HepG2 (cell line): ENCODE measurements at regions not wholly inside any gene's neighbourhood (a gene's known extent, or its start where the extent isn't known, plus 50 kb on each side); places are given as distances from the start of the nearest gene placed in this dataset.

Source experiments
- FOXA3 ChIP-seq: IDR thresholded peaks from 2 replicates; pipeline ENCODE4 v1.6.1; 2016; ENCODE audit warnings: missing genetic modification reagents, missing compliant biosample characterization
- ISL2 ChIP-seq: sonication (generic); formaldehyde crosslinking; IDR thresholded peaks from 2 replicates; pipeline ENCODE4 v1.5.0; 2020; ENCODE audit warnings: missing genetic modification reagents
- MAFK ChIP-seq, 2 experiments: IDR thresholded peaks in 1 of 2; conservative IDR thresholded peaks in 1 of 2; 2 replicates each; pipeline ENCODE4 v1.6.1; 2011; ENCODE audit warnings: improper control_type of control experiment in 2 of 2, low read length in 2 of 2
- MIER3 ChIP-seq: IDR thresholded peaks from 2 replicates; pipeline ENCODE4 v1.6.1; 2016; ENCODE audit warnings: missing compliant biosample characterization, borderline replicate concordance
- MTA3 ChIP-seq: sonication (generic); formaldehyde crosslinking; IDR thresholded peaks from 2 replicates; pipeline ENCODE4 v1.4.0; 2020; ENCODE audit warnings: missing genetic modification reagents
- PHF8 ChIP-seq: sonication (generic); formaldehyde crosslinking; IDR thresholded peaks from 2 replicates; pipeline ENCODE4 v1.5.0; 2020; ENCODE audit warnings: missing genetic modification reagents
- POLR2AphosphoS5 ChIP-seq: IDR thresholded peaks from 2 replicates; pipeline ENCODE4 v1.6.1; 2012; ENCODE audit warnings: low read depth, low read length
- SSRP1 ChIP-seq: IDR thresholded peaks from 2 replicates; pipeline ENCODE4 v1.6.1; 2016; ENCODE audit warnings: control low read depth
- TSC22D2 ChIP-seq: sonication (generic); formaldehyde crosslinking; IDR thresholded peaks from 2 replicates; pipeline ENCODE4 v1.5.1; 2020; ENCODE audit warnings: missing genetic modification reagents, mild to moderate bottlenecking, borderline replicate concordance
- ZNF124 ChIP-seq: sonication (generic); formaldehyde crosslinking; IDR thresholded peaks from 2 replicates; pipeline ENCODE4 v1.4.0; 2020; ENCODE audit warnings: missing genetic modification reagents
- ZNF24 ChIP-seq: fragments of 450-650 bp; IDR thresholded peaks from 2 replicates; pipeline ENCODE4 v1.6.1; 2017; ENCODE audit warnings: antibody characterized with exemption, mild to moderate bottlenecking
- ZNF713 ChIP-seq: sonication (generic); formaldehyde crosslinking; IDR thresholded peaks from 2 replicates; pipeline ENCODE4 v1.4.0; 2020; ENCODE audit warnings: mild to moderate bottlenecking, missing genetic modification reagents
- TF ChIP-seq, protein P1 (sequence below): sonication (generic); formaldehyde crosslinking; IDR thresholded peaks from 2 replicates; pipeline ENCODE4 v1.4.0; 2020; ENCODE audit warnings: missing genetic modification reagents
- TF ChIP-seq, protein P2 (sequence below): IDR thresholded peaks from 2 replicates; pipeline ENCODE4 v1.6.1; 2016; ENCODE audit warnings: low read depth, missing genetic modification reagents, missing compliant biosample characterization
- TF ChIP-seq, protein P3 (sequence below): sonication (generic); formaldehyde crosslinking; IDR thresholded peaks from 2 replicates; pipeline ENCODE4 v1.4.0; 2020; ENCODE audit warnings: mild to moderate bottlenecking, missing genetic modification reagents
- TF ChIP-seq, protein P4 (sequence below): sonication (generic); formaldehyde crosslinking; IDR thresholded peaks from 2 replicates; pipeline ENCODE4 v1.8.0; 2022; ENCODE audit warnings: mild to moderate bottlenecking, missing genetic modification reagents, moderate library complexity

DNA sequence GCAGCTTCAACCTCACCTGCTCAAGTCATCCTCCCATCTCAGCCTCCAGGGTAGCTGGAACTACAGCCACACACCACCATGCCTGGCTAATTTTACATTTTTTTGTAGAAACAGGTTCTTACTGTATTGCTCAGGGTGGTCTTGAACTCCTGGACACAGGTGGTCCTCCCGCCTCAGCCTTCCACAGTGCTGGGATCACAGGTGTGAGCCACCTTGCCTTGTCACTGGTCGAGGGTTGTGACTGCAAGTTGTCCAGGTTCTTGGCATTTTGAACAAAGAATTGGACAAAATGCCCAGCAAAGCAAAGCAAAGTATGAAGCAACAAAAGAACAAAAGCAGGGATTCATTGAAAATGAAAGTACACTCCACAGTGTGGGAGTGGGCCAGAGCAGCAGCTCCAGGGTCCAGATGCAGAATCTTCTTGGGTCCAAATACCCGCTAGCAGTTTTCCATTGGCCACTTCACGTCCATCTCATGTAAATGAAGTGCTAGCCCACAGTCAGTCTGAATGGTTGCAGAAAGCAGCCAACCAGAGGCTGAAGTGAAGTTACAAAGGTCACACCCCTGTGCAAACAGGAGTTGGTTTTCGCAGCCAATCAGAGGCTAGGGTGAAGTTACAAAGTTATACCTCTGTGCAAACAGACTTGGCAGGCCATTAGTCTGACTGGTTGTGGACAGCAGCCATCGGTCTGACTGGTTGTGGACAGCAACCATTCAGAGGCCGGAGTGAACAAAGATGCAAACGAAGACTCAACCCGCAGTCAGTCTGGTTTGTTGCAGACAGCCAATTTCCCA lies 109.5 kb upstream of the KIF26B start (continued):
- TF ChIP-seq MTA3 (CRISPR knock-in tag) (no peak), ZNF713 (CRISPR knock-in tag) (no peak), ZNF24 (no peak), PHF8 (CRISPR knock-in tag) (no peak), ISL2 (CRISPR knock-in tag) (no peak), MIER3 (CRISPR knock-in tag) (no peak), POLR2AphosphoS5 (peak; percentile 60), TSC22D2 (CRISPR knock-in tag) (no peak), SSRP1 (no peak), FOXA3 (peak; percentile 94), ZNF124 (no peak), MAFK (conservative IDR thresholded peaks at IDR 0.05 in 1 of 2, IDR thresholded peaks at IDR 0.05 in 1 of 2; ENCODE audit: low read length in 2 of 2) (no peak)
- TF ChIP-seq, protein P1, sequence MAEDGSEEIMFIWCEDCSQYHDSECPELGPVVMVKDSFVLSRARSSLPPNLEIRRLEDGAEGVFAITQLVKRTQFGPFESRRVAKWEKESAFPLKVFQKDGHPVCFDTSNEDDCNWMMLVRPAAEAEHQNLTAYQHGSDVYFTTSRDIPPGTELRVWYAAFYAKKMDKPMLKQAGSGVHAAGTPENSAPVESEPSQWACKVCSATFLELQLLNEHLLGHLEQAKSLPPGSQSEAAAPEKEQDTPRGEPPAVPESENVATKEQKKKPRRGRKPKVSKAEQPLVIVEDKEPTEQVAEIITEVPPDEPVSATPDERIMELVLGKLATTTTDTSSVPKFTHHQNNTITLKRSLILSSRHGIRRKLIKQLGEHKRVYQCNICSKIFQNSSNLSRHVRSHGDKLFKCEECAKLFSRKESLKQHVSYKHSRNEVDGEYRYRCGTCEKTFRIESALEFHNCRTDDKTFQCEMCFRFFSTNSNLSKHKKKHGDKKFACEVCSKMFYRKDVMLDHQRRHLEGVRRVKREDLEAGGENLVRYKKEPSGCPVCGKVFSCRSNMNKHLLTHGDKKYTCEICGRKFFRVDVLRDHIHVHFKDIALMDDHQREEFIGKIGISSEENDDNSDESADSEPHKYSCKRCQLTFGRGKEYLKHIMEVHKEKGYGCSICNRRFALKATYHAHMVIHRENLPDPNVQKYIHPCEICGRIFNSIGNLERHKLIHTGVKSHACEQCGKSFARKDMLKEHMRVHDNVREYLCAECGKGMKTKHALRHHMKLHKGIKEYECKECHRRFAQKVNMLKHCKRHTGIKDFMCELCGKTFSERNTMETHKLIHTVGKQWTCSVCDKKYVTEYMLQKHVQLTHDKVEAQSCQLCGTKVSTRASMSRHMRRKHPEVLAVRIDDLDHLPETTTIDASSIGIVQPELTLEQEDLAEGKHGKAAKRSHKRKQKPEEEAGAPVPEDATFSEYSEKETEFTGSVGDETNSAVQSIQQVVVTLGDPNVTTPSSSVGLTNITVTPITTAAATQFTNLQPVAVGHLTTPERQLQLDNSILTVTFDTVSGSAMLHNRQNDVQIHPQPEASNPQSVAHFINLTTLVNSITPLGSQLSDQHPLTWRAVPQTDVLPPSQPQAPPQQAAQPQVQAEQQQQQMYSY = no peak
- TF ChIP-seq, protein P2, sequence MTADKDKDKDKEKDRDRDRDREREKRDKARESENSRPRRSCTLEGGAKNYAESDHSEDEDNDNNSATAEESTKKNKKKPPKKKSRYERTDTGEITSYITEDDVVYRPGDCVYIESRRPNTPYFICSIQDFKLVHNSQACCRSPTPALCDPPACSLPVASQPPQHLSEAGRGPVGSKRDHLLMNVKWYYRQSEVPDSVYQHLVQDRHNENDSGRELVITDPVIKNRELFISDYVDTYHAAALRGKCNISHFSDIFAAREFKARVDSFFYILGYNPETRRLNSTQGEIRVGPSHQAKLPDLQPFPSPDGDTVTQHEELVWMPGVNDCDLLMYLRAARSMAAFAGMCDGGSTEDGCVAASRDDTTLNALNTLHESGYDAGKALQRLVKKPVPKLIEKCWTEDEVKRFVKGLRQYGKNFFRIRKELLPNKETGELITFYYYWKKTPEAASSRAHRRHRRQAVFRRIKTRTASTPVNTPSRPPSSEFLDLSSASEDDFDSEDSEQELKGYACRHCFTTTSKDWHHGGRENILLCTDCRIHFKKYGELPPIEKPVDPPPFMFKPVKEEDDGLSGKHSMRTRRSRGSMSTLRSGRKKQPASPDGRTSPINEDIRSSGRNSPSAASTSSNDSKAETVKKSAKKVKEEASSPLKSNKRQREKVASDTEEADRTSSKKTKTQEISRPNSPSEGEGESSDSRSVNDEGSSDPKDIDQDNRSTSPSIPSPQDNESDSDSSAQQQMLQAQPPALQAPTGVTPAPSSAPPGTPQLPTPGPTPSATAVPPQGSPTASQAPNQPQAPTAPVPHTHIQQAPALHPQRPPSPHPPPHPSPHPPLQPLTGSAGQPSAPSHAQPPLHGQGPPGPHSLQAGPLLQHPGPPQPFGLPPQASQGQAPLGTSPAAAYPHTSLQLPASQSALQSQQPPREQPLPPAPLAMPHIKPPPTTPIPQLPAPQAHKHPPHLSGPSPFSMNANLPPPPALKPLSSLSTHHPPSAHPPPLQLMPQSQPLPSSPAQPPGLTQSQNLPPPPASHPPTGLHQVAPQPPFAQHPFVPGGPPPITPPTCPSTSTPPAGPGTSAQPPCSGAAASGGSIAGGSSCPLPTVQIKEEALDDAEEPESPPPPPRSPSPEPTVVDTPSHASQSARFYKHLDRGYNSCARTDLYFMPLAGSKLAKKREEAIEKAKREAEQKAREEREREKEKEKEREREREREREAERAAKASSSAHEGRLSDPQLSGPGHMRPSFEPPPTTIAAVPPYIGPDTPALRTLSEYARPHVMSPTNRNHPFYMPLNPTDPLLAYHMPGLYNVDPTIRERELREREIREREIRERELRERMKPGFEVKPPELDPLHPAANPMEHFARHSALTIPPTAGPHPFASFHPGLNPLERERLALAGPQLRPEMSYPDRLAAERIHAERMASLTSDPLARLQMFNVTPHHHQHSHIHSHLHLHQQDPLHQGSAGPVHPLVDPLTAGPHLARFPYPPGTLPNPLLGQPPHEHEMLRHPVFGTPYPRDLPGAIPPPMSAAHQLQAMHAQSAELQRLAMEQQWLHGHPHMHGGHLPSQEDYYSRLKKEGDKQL = no peak; the same call in 1 of the 2 replicates
- TF ChIP-seq, protein P3, sequence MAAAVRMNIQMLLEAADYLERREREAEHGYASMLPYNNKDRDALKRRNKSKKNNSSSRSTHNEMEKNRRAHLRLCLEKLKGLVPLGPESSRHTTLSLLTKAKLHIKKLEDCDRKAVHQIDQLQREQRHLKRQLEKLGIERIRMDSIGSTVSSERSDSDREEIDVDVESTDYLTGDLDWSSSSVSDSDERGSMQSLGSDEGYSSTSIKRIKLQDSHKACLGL (CRISPR knock-in tag) = no peak
- TF ChIP-seq, protein P4, sequence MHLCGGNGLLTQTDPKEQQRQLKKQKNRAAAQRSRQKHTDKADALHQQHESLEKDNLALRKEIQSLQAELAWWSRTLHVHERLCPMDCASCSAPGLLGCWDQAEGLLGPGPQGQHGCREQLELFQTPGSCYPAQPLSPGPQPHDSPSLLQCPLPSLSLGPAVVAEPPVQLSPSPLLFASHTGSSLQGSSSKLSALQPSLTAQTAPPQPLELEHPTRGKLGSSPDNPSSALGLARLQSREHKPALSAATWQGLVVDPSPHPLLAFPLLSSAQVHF (CRISPR knock-in tag) = no peak
